H1 (cell line): ENCODE measurements at regions not wholly inside any gene's neighbourhood (a gene's known extent, or its start where the extent isn't known, plus 50 kb on each side); places are given as distances from the start of the nearest gene placed in this dataset.

ENCODE experiments used
- CTCF ChIA-PET: fragments of 300-600 bp; sonication (Branson Sonifier 250); formaldehyde crosslinking; loops from one replicate; lab custom pipeline; 2021; ENCODE audit not compliant: partially characterized antibody; lab: Charles Lee
- POLR2A ChIA-PET: fragments of 300-600 bp; sonication (Branson Sonifier 250); formaldehyde crosslinking; loops from one replicate; lab custom pipeline; 2021; ENCODE audit warnings: inconsistent platforms; ENCODE audit not compliant: partially characterized antibody; lab: Charles Lee
- DNase-seq, 2 experiments: peaks; one replicate each; pipeline versions ENCODE4 v3.0.0 to v3.0.0-alpha.2; 2010 to 2022; ENCODE audit warnings: low spot score in 2 of 2, low read depth in 1 of 2, mixed read lengths in 1 of 2
- FAIRE-seq: peaks from 2 replicates; lab custom pipeline; 2011; peaks lifted over from hg19 to GRCh38; lab: Jason Lieb, UNC
- H2AFZ ChIP-seq: 2 replicates; pipeline ENCODE4 v1.8.1; 2012; ENCODE audit warnings: low read length, inconsistent platforms
- H2AK5ac ChIP-seq: 2 replicates; pipeline ENCODE4 v1.6.1; 2013; ENCODE audit warnings: low read depth, low read length
- H2BK120ac ChIP-seq: replicated peaks from 2 replicates; pipeline ENCODE3; 2013; ENCODE audit warnings: low read depth, low read length, inconsistent platforms
- H2BK12ac ChIP-seq: 2 replicates; pipeline ENCODE4 v1.6.1; 2013; ENCODE audit warnings: low read depth, low read length
- H2BK15ac ChIP-seq: 2 replicates; pipeline ENCODE4 v1.6.1; 2013; ENCODE audit warnings: low read length
- H2BK20ac ChIP-seq: 2 replicates; pipeline ENCODE4 v1.6.1; 2013; ENCODE audit warnings: low read length
- H2BK5ac ChIP-seq: 2 replicates; pipeline ENCODE4 v1.6.1; 2013; ENCODE audit warnings: low read depth, low read length
- H3K14ac ChIP-seq: 2 replicates; pipeline ENCODE4 v1.6.1; 2013; ENCODE audit warnings: inconsistent platforms; ENCODE audit not compliant: insufficient read length
- H3K18ac ChIP-seq: 2 replicates; pipeline ENCODE4 v1.6.1; 2013; ENCODE audit warnings: low read length; ENCODE audit errors: extremely low read depth
- H3K23ac ChIP-seq: 2 replicates; pipeline ENCODE4 v1.6.1; 2013; ENCODE audit warnings: inconsistent platforms; ENCODE audit not compliant: insufficient read length
- H3K23me2 ChIP-seq: 2 replicates; pipeline ENCODE4 v1.6.1; 2013; ENCODE audit warnings: low read depth, low read length
- H3K27ac ChIP-seq: 2 replicates; pipeline ENCODE4 v1.6.1; 2011; ENCODE audit warnings: low read depth, low read length, inconsistent platforms
- H3K27me3 ChIP-seq, 4 experiments: replicated peaks in 1 of 4; 1 replicate in 1 of 4; 2 replicates in 3 of 4; pipeline versions ENCODE4 v1.6.1 to v1.8.1; 2011 to 2013; ENCODE audit warnings: low read length in 3 of 4, mild to moderate bottlenecking in 3 of 4, inconsistent platforms in 2 of 4, mixed read lengths in 2 of 4, moderate library complexity in 1 of 4; ENCODE audit not compliant: control insufficient read depth in 3 of 4, insufficient read depth in 3 of 4; ENCODE audit errors: extremely low read depth in 1 of 4
- H3K36me3 ChIP-seq, 4 experiments: 2 replicates each; pipeline versions ENCODE4 v1.6.1 to v1.8.1; 2011 to 2013; ENCODE audit warnings: mild to moderate bottlenecking in 4 of 4, low read length in 3 of 4, moderate library complexity in 2 of 4, control low read depth in 1 of 4, inconsistent platforms in 1 of 4; ENCODE audit not compliant: insufficient read depth in 4 of 4, control insufficient read depth in 2 of 4
- H3K4ac ChIP-seq: replicated peaks from 2 replicates; pipeline ENCODE3; 2013; ENCODE audit warnings: low read length, low read depth, mixed read lengths, inconsistent platforms; ENCODE audit not compliant: insufficient read length
- H3K4me1 ChIP-seq, 4 experiments: replicated peaks in 1 of 4; 1 replicate in 1 of 4; 2 replicates in 3 of 4; pipeline versions ENCODE4 v1.6.1 to v1.8.1; 2011 to 2013; ENCODE audit warnings: low read length in 3 of 4, inconsistent platforms in 2 of 4, mixed read lengths in 1 of 4; ENCODE audit not compliant: insufficient read depth in 4 of 4, control insufficient read depth in 3 of 4
- H3K4me2 ChIP-seq, 2 experiments: 2 replicates each; pipeline versions ENCODE4 v1.6.1 to v1.8.1; 2011 to 2013; ENCODE audit warnings: low read depth in 2 of 2, low read length in 2 of 2, control low read depth in 1 of 2, inconsistent platforms in 1 of 2, mild to moderate bottlenecking in 1 of 2; ENCODE audit not compliant: insufficient read depth in 1 of 2
- H3K4me3 ChIP-seq, 4 experiments: fragments of 200-600, 300-600 bp in 1 of 4; sonication (generic), shearing (Covaris generic), sonication (Bioruptor Twin) in 1 of 4; 2 replicates each; pipeline versions ENCODE4 v1.5.1 to v1.8.1; 2011 to 2016; ENCODE audit warnings: low read length in 4 of 4, low read depth in 3 of 4, control low read depth in 2 of 4, inconsistent platforms in 2 of 4, mild to moderate bottlenecking in 2 of 4, mixed read lengths in 1 of 4, moderate library complexity in 1 of 4; ENCODE audit not compliant: insufficient read depth in 2 of 4; ENCODE audit errors: extremely low read depth in 1 of 4
- H3K56ac ChIP-seq: replicated peaks from 2 replicates; pipeline ENCODE3; 2013; ENCODE audit warnings: low read depth, mild to moderate bottlenecking, mixed read lengths, low read length, inconsistent platforms; ENCODE audit not compliant: insufficient read length
- H3K79me1 ChIP-seq: 2 replicates; pipeline ENCODE4 v1.6.1; 2013; ENCODE audit warnings: low read depth, low read length, control low read depth
- H3K79me2 ChIP-seq, 2 experiments: 2 replicates each; pipeline versions ENCODE4 v1.6.1 to v1.8.1; 2012 to 2013; ENCODE audit warnings: low read length in 2 of 2, mild to moderate bottlenecking in 2 of 2, inconsistent platforms in 1 of 2; ENCODE audit not compliant: insufficient read depth in 2 of 2, control insufficient read depth in 1 of 2
- H3K9ac ChIP-seq, 4 experiments: replicated peaks in 1 of 4; 1 replicate in 1 of 4; 2 replicates in 3 of 4; pipeline versions ENCODE4 v1.6.1 to v1.8.1; 2011 to 2013; ENCODE audit warnings: low read depth in 3 of 4, low read length in 3 of 4, control low read depth in 2 of 4, mild to moderate bottlenecking in 2 of 4, moderate library complexity in 2 of 4, inconsistent platforms in 1 of 4; ENCODE audit errors: extremely low read depth in 1 of 4
- H3K9me3 ChIP-seq, 2 experiments: 2 replicates each; pipeline versions ENCODE4 v1.6.1 to v1.8.1; 2012 to 2013; ENCODE audit warnings: mild to moderate bottlenecking in 2 of 2, moderate library complexity in 2 of 2, control low read depth in 1 of 2, inconsistent platforms in 1 of 2, low read depth in 1 of 2, low read length in 1 of 2, mixed read lengths in 1 of 2; ENCODE audit not compliant: insufficient read depth in 2 of 2
- H4K20me1 ChIP-seq, 2 experiments: replicated peaks in 1 of 2; 2 replicates each; pipeline versions ENCODE3 to v1.8.1; 2011 to 2013; ENCODE audit warnings: inconsistent platforms in 2 of 2, low read length in 2 of 2, mild to moderate bottlenecking in 1 of 2; ENCODE audit not compliant: insufficient read depth in 2 of 2, control insufficient read depth in 1 of 2
- H4K5ac ChIP-seq: 2 replicates; pipeline ENCODE4 v1.6.1; 2013; ENCODE audit warnings: low read length, low read depth, mixed read lengths, inconsistent platforms; ENCODE audit not compliant: insufficient read length
- H4K8ac ChIP-seq: 2 replicates; pipeline ENCODE4 v1.8.0; 2013; ENCODE audit warnings: mild to moderate bottlenecking, moderate library complexity, low read length, inconsistent platforms; ENCODE audit not compliant: insufficient read depth; ENCODE audit errors: extremely low read depth
- H4K91ac ChIP-seq: replicated peaks from 2 replicates; pipeline ENCODE3; 2013; ENCODE audit warnings: low read length, mixed read lengths, inconsistent platforms; ENCODE audit not compliant: insufficient read length
- BCL11A ChIP-seq, 2 experiments: IDR thresholded peaks; one replicate each; pipeline ENCODE4 v1.6.1; 2011; ENCODE audit warnings: low read depth in 2 of 2, low read length in 2 of 2, mild to moderate bottlenecking in 2 of 2
- CEBPB ChIP-seq: IDR thresholded peaks from 2 replicates; pipeline ENCODE4 v1.6.1; 2012; ENCODE audit warnings: low read depth, low read length
- EGR1 ChIP-seq: IDR thresholded peaks from 2 replicates; pipeline ENCODE4 v1.6.1; 2011; ENCODE audit warnings: low read depth, low read length, borderline replicate concordance
- SIX5 ChIP-seq: IDR thresholded peaks from 2 replicates; pipeline ENCODE4 v1.6.1; 2011; ENCODE audit warnings: mild to moderate bottlenecking, low read depth, low read length
- WGBS, 2 experiments: shearing (Covaris generic) in 1 of 2; methylation state at CpG; one replicate each; pipeline versions ENCODE4 v1.1.6 to v1.1.7; 2013 to 2015; ENCODE audit warnings: low lambda C conversion rate in 2 of 2, mixed read lengths in 2 of 2, inconsistent platforms in 1 of 2, low coverage in 1 of 2, missing lambda C conversion rate in 1 of 2; ENCODE audit not compliant: insufficient replicate concordance in 2 of 2, insufficient coverage in 1 of 2, insufficient read length in 1 of 2; ENCODE audit errors: extremely low coverage in 1 of 2, missing lambda C conversion rate in 1 of 2; 5-methylcytosine and 5-hydroxymethylcytosine counted together
- TF ChIP-seq, protein P1 (sequence below): IDR thresholded peaks from 2 replicates; pipeline ENCODE4 v1.6.1; 2012; ENCODE audit warnings: inconsistent platforms

DNA sequence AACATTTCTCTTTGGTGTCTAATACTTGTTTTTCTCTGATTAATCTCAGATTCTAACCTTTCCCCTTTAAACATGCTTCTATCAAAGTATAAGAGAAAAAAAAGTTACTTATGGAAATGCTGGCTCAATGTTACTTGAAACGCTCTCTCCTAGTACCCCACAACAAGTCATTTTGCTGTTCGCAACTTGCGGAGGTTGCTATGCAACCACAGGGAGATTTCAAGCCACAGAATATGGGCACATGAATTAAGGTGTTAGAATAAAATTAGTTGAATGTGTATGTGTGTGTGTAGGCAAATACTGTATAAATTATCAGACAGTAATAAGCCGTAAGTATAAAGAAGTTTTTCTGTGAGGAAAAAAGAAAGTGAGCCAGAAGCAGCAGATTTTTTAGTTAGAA lies 80.6 kb downstream of the CCDC59 start:
- Histone ChIP-seq H3K23ac (no peak overlapping the region), H3K56ac (no peak overlapping the region), H4K8ac (no peak overlapping the region), H2BK15ac (no peak overlapping the region), H3K79me2 (no peaks in the 10 kb centered on the region), H3K18ac (no peak overlapping the region), H3K27me3 (no peaks in the 10 kb centered on the region), H2AK5ac (no peak overlapping the region), H3K27ac (no peak overlapping the region), H3K9me3 (peaks cover 12 to 15% of the 10 kb centered on the region in 2 experiments), H2BK20ac (no peak overlapping the region), H3K36me3 (no peaks in the 10 kb centered on the region), H3K79me1 (no peaks in the 10 kb centered on the region), H4K91ac (no peak overlapping the region), H4K20me1 (no peaks in the 10 kb centered on the region), H3K4ac (no peak overlapping the region), H3K14ac (no peak overlapping the region), H3K9ac (no peak overlapping the region), H2BK120ac (no peak overlapping the region), H2BK5ac (no peak overlapping the region), H4K5ac (no peak overlapping the region), H3K4me1 (no peaks in the 10 kb centered on the region), H3K4me3 (no peak overlapping the region), H2AFZ (no peak overlapping the region), H3K4me2 (no peak overlapping the region), H3K23me2 (no peaks in the 10 kb centered on the region), H2BK12ac (no peak overlapping the region)
- POLR2A ChIA-PET: no interaction called here
- DNase-seq (no peak), FAIRE-seq (no peak)
- 88% methylated on average over 4 of the region's 4 CpGs; no CpG with 5 or more reads in 1 of the 2 experiments for WGBS, 2 experiments
- CTCF ChIA-PET: no interaction called here
- TF ChIP-seq CEBPB (no peak), EGR1 (no peak), BCL11A (IDR thresholded peaks at IDR 0.05; ENCODE audit: low read depth in 2 of 2, low read length in 2 of 2) (no peak), SIX5 (no peak)
- TF ChIP-seq, protein P1, sequence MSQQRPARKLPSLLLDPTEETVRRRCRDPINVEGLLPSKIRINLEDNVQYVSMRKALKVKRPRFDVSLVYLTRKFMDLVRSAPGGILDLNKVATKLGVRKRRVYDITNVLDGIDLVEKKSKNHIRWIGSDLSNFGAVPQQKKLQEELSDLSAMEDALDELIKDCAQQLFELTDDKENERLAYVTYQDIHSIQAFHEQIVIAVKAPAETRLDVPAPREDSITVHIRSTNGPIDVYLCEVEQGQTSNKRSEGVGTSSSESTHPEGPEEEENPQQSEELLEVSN: no peak
